CD4-positive, alpha-beta T cell treated with Interleukin-17A for 1 hour (primary cell): ENCODE measurements at regions not wholly inside any gene's neighbourhood (a gene's known extent, or its start where the extent isn't known, plus 50 kb on each side); places are given as distances from the start of the nearest gene placed in this dataset.

ENCODE experiments used
- DNase-seq: peaks from one replicate; pipeline ENCODE4 v3.0.0-alpha.2; 2020

- no peak for DNase-seq
Observed at GRCh38 chr2:37472959-37473358, 128.5 kb downstream of the QPCT start.

- DNase-seq: no peak
Observed at GRCh38 chr2:37476411-37476810, 132.0 kb downstream of the QPCT start.

- DNase-seq: no peak
Observed at GRCh38 chr2:37477921-37478320, 133.5 kb downstream of the QPCT start.

DNA sequence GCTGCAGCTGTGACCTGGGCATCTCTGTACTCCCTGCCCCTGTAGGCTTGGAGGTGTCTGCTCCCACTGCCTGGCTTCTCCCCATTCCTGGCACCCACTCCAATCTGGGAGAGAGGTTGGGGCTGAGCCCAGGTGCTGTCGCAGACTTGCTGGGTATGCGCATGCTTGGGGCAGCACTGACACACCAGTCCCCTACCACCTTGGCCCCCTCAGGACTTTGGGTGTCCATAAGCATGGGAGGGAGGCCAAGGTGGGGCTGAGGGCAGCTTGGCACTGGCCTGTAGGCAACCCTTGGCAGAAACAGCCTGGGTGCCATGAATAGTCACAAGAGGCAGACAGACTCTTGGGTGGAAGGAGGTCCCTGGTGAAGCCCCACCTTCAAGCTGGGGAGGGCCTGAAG lies 136.8 kb downstream of the QPCT start:
- no peak for DNase-seq

- DNase-seq: no peak
Observed at GRCh38 chr2:37489041-37489456, 144.6 kb downstream of the QPCT start.

GRCh38 chr2:37489536-37489935 lies 145.1 kb downstream of the QPCT start:
- DNase-seq: no peak

DNA sequence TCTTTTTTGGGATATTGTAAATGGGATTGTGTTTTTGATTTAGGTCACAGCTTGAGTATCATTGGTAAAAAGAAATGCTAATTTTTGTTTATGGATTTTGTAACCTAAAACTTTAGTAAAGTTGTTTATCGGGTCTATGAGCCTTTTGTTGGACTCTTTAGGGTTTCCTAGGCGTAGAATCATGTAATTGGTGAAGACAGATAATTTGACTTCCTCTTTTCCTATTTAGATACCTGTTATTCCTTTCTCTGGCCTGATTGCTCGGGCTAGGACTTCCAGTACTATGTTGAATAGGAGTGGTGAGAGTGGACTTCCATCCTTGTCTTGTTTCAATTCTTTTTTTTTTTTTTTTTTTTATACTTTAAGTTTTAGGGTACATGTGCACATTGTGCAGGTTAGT lies 149.0 kb downstream of the QPCT start:
- DNase-seq: no peak

GRCh38 chr2:37499113-37499512 lies 154.7 kb downstream of the QPCT start:
- DNase-seq: no peak

- DNase-seq: no peak
Observed at GRCh38 chr2:37500031-37500430, 155.6 kb downstream of the QPCT start.

DNA sequence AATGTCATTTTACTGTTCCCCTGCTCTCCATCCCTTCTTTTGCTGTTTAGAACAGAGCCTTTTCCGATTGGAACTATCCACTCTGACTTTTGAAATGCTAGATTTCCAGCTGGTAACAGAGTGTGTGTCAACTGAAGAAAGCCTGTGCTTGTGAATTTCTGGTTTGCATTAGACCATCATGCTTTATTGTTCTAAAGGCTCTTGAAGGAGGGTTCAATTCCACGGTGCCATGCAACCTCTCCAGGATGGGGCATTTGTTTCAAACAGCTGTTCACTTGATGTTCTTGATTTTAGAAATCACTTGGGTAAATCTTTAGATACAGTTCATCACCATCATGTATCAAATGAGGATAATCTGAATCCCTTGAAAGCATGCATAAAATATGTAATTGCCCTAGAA lies 156.7 kb downstream of the QPCT start:
- DNase-seq: no peak

DNA sequence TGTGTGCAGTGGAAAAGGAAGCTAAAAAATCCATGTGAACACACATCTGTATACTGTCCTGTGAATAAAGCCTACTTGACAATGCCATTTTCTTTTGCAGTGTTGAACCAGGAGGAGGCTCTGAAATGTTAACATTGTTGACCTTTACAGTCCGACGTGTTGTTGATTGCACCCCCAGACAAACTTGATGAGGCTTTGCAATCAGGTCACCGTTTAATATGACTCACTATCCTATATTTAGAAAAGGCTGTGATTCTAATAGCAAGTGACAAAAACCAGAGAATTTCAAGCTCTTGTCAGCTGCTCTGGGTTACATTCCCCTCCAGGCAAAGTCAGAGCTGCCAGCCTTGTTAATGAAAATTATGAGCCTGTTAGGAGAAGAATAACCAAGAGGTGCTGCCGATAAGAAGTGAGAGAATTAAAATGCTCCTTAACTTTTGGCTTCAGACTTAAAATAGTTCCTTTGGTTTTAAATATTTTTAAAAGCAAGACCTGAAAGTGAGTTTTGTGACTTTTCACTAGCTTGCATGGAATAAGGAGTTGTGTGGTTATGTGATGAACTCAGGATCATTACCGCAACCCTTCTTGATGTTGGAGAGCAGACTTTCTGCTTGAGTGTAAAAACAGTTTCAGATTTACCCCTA lies 162.1 kb downstream of the QPCT start:
- DNase-seq: no peak

DNA sequence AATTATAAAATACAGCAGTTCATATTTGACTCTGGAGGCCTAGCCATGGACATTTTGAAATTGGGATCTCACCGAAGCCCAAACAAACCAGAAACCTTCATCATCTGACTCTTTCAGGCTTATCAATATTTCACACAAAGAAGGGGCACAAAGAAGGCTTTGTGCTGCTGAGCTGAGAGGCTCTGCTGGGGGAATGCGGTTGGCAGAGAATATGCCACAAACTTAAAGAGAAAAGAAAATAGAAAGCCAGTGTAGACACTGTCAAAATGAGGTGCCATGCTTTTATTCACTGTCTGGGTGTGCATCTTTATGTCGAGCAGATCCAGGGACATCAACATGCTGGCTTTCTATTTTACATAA lies 162.6 kb downstream of the QPCT start:
- no peak for DNase-seq

DNA sequence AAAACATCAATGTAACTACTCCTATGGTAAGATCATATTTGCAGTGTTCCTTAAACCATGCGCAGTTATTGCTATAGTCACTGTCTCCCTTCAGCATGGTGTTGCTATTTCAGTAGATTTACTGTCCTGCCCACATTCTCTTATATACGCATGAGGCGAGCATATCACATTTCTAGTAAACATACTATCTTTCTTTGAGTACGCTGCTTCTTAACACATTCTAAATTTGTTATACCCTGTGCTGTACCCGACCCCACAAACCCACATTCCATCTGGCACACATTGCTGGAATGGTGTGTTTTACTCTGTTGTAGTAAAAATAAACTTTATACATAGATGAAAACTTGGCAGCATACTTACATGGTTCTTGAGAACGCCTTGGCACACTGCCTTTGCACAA lies 163.3 kb downstream of the QPCT start:
- DNase-seq: no peak

GRCh38 chr2:37512971-37513370 lies 158.5 kb downstream of the CDC42EP3 start:
- no peak for DNase-seq

GRCh38 chr2:37523814-37524362 lies 147.6 kb downstream of the CDC42EP3 start:
- no peak for DNase-seq

GRCh38 chr2:37526323-37526722 lies 145.1 kb downstream of the CDC42EP3 start:
- no peak for DNase-seq

GRCh38 chr2:37526856-37527255 lies 144.6 kb downstream of the CDC42EP3 start:
- DNase-seq: no peak

- no peak for DNase-seq
Observed at GRCh38 chr2:37527361-37527760, 144.1 kb downstream of the CDC42EP3 start.

GRCh38 chr2:37529830-37530415 lies 141.5 kb downstream of the CDC42EP3 start:
- no peak for DNase-seq

DNA sequence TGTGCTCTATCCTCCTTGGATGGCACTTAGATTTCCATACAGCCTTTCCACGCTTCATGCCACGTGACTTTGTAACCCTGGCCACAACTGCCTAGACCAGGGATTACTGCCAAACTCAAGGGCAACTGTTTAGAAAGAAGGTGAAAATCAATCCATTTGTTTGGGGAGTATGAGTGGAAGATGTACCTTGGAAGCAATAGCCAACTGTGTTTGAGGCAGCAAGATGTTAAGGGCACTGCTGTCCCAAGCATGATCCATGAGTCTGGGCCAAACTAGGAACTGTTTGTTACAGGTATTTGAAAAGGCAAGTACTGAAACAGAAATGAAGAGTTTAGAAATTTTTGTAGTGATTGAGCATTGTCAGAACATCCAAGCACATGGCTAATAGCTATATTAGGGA lies 138.9 kb downstream of the CDC42EP3 start:
- no peak for DNase-seq

DNA sequence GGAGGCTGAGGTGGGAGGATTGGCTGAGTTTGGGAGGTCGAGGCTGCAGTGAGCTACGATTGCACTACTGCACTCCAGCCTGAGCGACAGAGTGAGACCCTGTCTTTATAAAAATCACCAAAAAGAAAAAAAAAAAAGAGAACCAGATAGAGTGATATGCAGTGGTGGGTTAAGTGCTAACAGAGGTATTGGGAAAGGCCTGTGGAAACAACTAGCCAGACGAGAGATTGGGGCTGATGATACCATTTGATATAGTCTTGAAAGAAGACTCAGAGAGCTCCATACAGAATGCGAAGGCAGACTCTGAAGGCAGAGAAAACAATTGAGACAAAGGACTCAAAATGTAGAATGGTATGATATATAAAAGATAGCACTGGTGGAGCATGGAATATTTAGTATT lies 134.1 kb downstream of the CDC42EP3 start:
- no peak for DNase-seq

GRCh38 chr2:37541516-37541915 lies 129.9 kb downstream of the CDC42EP3 start:
- DNase-seq: no peak

- no peak for DNase-seq
Observed at GRCh38 chr2:37543999-37544557, 127.4 kb downstream of the CDC42EP3 start.

- no peak for DNase-seq
Observed at GRCh38 chr2:37544591-37545031, 126.8 kb downstream of the CDC42EP3 start.

- no peak for DNase-seq
Observed at GRCh38 chr2:37549598-37549997, 121.8 kb downstream of the CDC42EP3 start.
